GM21515 (cell line): ENCODE measurements at regions not wholly inside any gene's neighbourhood (a gene's known extent, or its start where the extent isn't known, plus 50 kb on each side); places are given as distances from the start of the nearest gene placed in this dataset.

Source experiments
- ATAC-seq: cut with Tn5 transposase; IDR thresholded peaks from one replicate; pipeline ENCODE4 v1.9.1; 2021; ENCODE audit not compliant: unreplicated experiment

- ATAC-seq = no peak
Measured at GRCh38 chr5:133777951-133778350, 165.6 kb upstream of the FSTL4 start.

- ATAC-seq = no peak
Measured at GRCh38 chr5:133775584-133776304, 163.4 kb upstream of the FSTL4 start.

- ATAC-seq = no peak
Measured at GRCh38 chr5:133773247-133774202, 161.2 kb upstream of the FSTL4 start.

- ATAC-seq = no peak
Measured at GRCh38 chr5:133769842-133770241, 157.5 kb upstream of the FSTL4 start.

GRCh38 chr5:133763744-133764143, 151.4 kb upstream of the FSTL4 start:
- no peak for ATAC-seq

GRCh38 chr5:133761632-133762031, 149.3 kb upstream of the FSTL4 start:
- no peak for ATAC-seq

- ATAC-seq = no peak
Measured at GRCh38 chr5:133760532-133760931, 148.2 kb upstream of the FSTL4 start.

GRCh38 chr5:133758641-133759040, 146.3 kb upstream of the FSTL4 start:
- ATAC-seq = no peak

GRCh38 chr5:133757396-133757945, 145.1 kb upstream of the FSTL4 start:
- ATAC-seq = no peak

GRCh38 chr5:133756756-133757155, 144.4 kb upstream of the FSTL4 start:
- ATAC-seq = no peak

GRCh38 chr5:133756036-133756435, 143.7 kb upstream of the FSTL4 start:
- no peak for ATAC-seq

GRCh38 chr5:133754575-133755169, 142.3 kb upstream of the FSTL4 start:
- no peak for ATAC-seq

- no peak for ATAC-seq
Measured at GRCh38 chr5:133753856-133754255, 141.5 kb upstream of the FSTL4 start.

GRCh38 chr5:133751846-133752245, 139.5 kb upstream of the FSTL4 start:
- no peak for ATAC-seq

- no peak for ATAC-seq
Measured at GRCh38 chr5:133751421-133751820, 139.1 kb upstream of the FSTL4 start.

- no peak for ATAC-seq
Measured at GRCh38 chr5:133750856-133751255, 138.5 kb upstream of the FSTL4 start.

- no peak for ATAC-seq
Measured at GRCh38 chr5:133750356-133750755, 138.0 kb upstream of the FSTL4 start.

- ATAC-seq = no peak
Measured at GRCh38 chr5:133749331-133749985, 137.1 kb upstream of the FSTL4 start.

GRCh38 chr5:133746834-133747233, 134.5 kb upstream of the FSTL4 start:
- ATAC-seq = no peak

- ATAC-seq = no peak
Measured at GRCh38 chr5:133744960-133745308, 132.6 kb upstream of the FSTL4 start.
